GM12878 (cell line): ENCODE measurements at regions not wholly inside any gene's neighbourhood (a gene's known extent, or its start where the extent isn't known, plus 50 kb on each side); places are given as distances from the start of the nearest gene placed in this dataset.

Source experiments
- CREM ChIP-seq: IDR thresholded peaks from 2 replicates; pipeline ENCODE4 v1.6.1; 2014; ENCODE audit warnings: antibody characterized with exemption, low read depth
- CTCF ChIP-seq, 3 experiments: IDR thresholded peaks in 2 of 3; conservative IDR thresholded peaks in 1 of 3; 2 replicates each; pipeline ENCODE4 v1.5.1; 2011; ENCODE audit warnings: low read depth in 3 of 3, low read length in 3 of 3, mild to moderate bottlenecking in 3 of 3, control low read depth in 2 of 3, moderate library complexity in 2 of 3, inconsistent platforms in 1 of 3, mixed read lengths in 1 of 3; ENCODE audit not compliant: control insufficient read depth in 2 of 3, insufficient read depth in 1 of 3; ENCODE audit errors: extremely low read depth in 1 of 3
- E2F4 ChIP-seq: IDR thresholded peaks from 2 replicates; pipeline ENCODE4 v1.6.1; 2012; ENCODE audit warnings: low read depth, low read length, improper control_type of control experiment
- EGR1 ChIP-seq, 2 experiments: IDR thresholded peaks; 1 replicate in 1 of 2; 2 replicates in 1 of 2; pipeline ENCODE4 v1.6.1; 2011 to 2012; ENCODE audit warnings: low read depth in 2 of 2, low read length in 2 of 2, borderline replicate concordance in 1 of 2, mild to moderate bottlenecking in 1 of 2, moderate library complexity in 1 of 2
- FOS ChIP-seq: IDR thresholded peaks from 3 replicates; pipeline ENCODE4 v1.6.1; 2011; ENCODE audit warnings: borderline replicate concordance; ENCODE audit not compliant: insufficient read length; ENCODE audit errors: extremely low read depth
- GABPA ChIP-seq: IDR thresholded peaks from 2 replicates; pipeline ENCODE4 v1.6.1; 2014; ENCODE audit warnings: antibody characterized with exemption, low read depth, mild to moderate bottlenecking, inconsistent platforms
- HDGF ChIP-seq: fragments of 450-650 bp; IDR thresholded peaks from 2 replicates; pipeline ENCODE4 v1.6.1; 2016; ENCODE audit warnings: antibody characterized with exemption
- NR2C1 ChIP-seq: fragments of 450-650 bp; IDR thresholded peaks from 2 replicates; pipeline ENCODE4 v1.6.1; 2017; ENCODE audit warnings: antibody characterized with exemption, mild to moderate bottlenecking, moderate library complexity
- POLR2AphosphoS5 ChIP-seq: IDR thresholded peaks from 2 replicates; pipeline ENCODE4 v1.6.1; 2011; ENCODE audit warnings: mild to moderate bottlenecking, low read length, inconsistent platforms
- YY1 ChIP-seq: IDR thresholded peaks from 2 replicates; pipeline ENCODE4 v1.6.1; 2011; ENCODE audit warnings: low read depth, mild to moderate bottlenecking, low read length
- TF ChIP-seq, protein P1 (sequence below): fragments of 450-650 bp; IDR thresholded peaks from 2 replicates; pipeline ENCODE4 v1.6.1; 2018; ENCODE audit warnings: mild to moderate bottlenecking, low read depth, moderate library complexity; ENCODE audit not compliant: partially characterized antibody

GRCh38 chr3:194913316-194913715 is 227.6 kb downstream of the FAM43A start:
- TF ChIP-seq E2F4 (no peak), CTCF (IDR thresholded peaks at IDR 0.05 in 2 of 3, conservative IDR thresholded peaks at IDR 0.05 in 1 of 3; ENCODE audit: control insufficient read depth in 2 of 3, extremely low read depth in 1 of 3, insufficient read depth in 1 of 3, low read depth in 3 of 3, low read length in 3 of 3) (no peak), EGR1 (IDR thresholded peaks at IDR 0.05; ENCODE audit: borderline replicate concordance in 1 of 2, low read depth in 2 of 2, low read length in 2 of 2) (no peak), FOS (no peak), CREM (no peak), YY1 (no peak), NR2C1 (no peak), POLR2AphosphoS5 (no peak), HDGF (no peak), GABPA (no peak)
- TF ChIP-seq, protein P1, sequence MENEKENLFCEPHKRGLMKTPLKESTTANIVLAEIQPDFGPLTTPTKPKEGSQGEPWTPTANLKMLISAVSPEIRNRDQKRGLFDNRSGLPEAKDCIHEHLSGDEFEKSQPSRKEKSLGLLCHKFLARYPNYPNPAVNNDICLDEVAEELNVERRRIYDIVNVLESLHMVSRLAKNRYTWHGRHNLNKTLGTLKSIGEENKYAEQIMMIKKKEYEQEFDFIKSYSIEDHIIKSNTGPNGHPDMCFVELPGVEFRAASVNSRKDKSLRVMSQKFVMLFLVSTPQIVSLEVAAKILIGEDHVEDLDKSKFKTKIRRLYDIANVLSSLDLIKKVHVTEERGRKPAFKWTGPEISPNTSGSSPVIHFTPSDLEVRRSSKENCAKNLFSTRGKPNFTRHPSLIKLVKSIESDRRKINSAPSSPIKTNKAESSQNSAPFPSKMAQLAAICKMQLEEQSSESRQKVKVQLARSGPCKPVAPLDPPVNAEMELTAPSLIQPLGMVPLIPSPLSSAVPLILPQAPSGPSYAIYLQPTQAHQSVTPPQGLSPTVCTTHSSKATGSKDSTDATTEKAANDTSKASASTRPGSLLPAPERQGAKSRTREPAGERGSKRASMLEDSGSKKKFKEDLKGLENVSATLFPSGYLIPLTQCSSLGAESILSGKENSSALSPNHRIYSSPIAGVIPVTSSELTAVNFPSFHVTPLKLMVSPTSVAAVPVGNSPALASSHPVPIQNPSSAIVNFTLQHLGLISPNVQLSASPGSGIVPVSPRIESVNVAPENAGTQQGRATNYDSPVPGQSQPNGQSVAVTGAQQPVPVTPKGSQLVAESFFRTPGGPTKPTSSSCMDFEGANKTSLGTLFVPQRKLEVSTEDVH: no peak
